Breast epithelium (tissue), 4 donors: ENCODE measurements at regions not wholly inside any gene's neighbourhood (a gene's known extent, or its start where the extent isn't known, plus 50 kb on each side); places are given as distances from the start of the nearest gene placed in this dataset.

Source experiments
- DNase-seq, 2 donors: peaks; one replicate each; pipeline ENCODE4 v3.0.0-alpha.2; 2019; ENCODE audit warnings: low spot score in 2 of 2
- H3K27ac ChIP-seq, 2 donors: fragments of 200-600 bp; sonication (generic) in 1 of 2; one replicate each; pipeline ENCODE4 v1.5.1; 2016 to 2019; ENCODE audit warnings: mild to moderate bottlenecking in 1 of 2
- H3K27me3 ChIP-seq, 2 donors: fragments of 200-600 bp; sonication (generic) in 1 of 2; one replicate each; pipeline versions ENCODE4 v1.5.1 to v1.6.0; 2017 to 2019; ENCODE audit warnings: control low read depth in 1 of 2, mild to moderate bottlenecking in 1 of 2
- H3K36me3 ChIP-seq: fragments of 200-600 bp; one replicate; pipeline ENCODE4 v1.5.1; 2019
- H3K4me1 ChIP-seq, 2 donors: fragments of 200-600 bp; sonication (generic); one replicate each; pipeline ENCODE4 v1.5.1; 2016 to 2019; ENCODE audit warnings: control low read depth in 1 of 2
- H3K4me3 ChIP-seq, 3 donors: fragments of 200-600 bp; sonication (generic); 1 replicate in 2 of 3; 2 replicates in 1 of 3; pipeline ENCODE4 v1.5.1; 2016 to 2019; ENCODE audit warnings: mild to moderate bottlenecking in 3 of 3, moderate library complexity in 2 of 3
- H3K9me3 ChIP-seq, 2 donors: fragments of 200-600 bp; sonication (generic) in 1 of 2; one replicate each; pipeline ENCODE4 v1.5.1; 2016 to 2019; ENCODE audit warnings: control low read depth in 1 of 2
- POLR2A ChIP-seq: fragments of 450-650 bp; IDR thresholded peaks from one replicate; pipeline ENCODE4 v1.6.1; 2016; ENCODE audit warnings: antibody characterized with exemption, mild to moderate bottlenecking, moderate library complexity
- POLR2AphosphoS5 ChIP-seq, 3 donors: sonication (generic); formaldehyde crosslinking; IDR thresholded peaks; one replicate each; pipeline ENCODE4 v1.6.1; 2017; ENCODE audit warnings: antibody characterized with exemption in 3 of 3
- intact Hi-C: fragments of 100-400 bp; cut with DNase I; formaldehyde crosslinking; loops from one replicate; pipeline ENCODE4 v1.15.1; 2023; ENCODE audit warnings: low total_unique reads
- TF ChIP-seq, protein P1 (sequence below), 3 donors: fragments of 450-650 bp; IDR thresholded peaks; one replicate each; pipeline ENCODE4 v1.5.1; 2016 to 2017; ENCODE audit warnings: antibody characterized with exemption in 3 of 3, mild to moderate bottlenecking in 3 of 3, moderate library complexity in 3 of 3

GRCh38 chr12:34386621-34387255 lies 364.4 kb downstream of the ALG10 start:
- intact Hi-C loops = no loop called here
- no peak overlapping the region for H3K27ac ChIP-seq
- DNase-seq = no peak
- no peaks in the 10 kb centered on the region for H3K27me3 ChIP-seq
- no peaks in the 10 kb centered on the region for H3K36me3 ChIP-seq
- H3K4me1 ChIP-seq = no peaks in the 10 kb centered on the region
- no peak for TF ChIP-seq POLR2A
- TF ChIP-seq, protein P1, sequence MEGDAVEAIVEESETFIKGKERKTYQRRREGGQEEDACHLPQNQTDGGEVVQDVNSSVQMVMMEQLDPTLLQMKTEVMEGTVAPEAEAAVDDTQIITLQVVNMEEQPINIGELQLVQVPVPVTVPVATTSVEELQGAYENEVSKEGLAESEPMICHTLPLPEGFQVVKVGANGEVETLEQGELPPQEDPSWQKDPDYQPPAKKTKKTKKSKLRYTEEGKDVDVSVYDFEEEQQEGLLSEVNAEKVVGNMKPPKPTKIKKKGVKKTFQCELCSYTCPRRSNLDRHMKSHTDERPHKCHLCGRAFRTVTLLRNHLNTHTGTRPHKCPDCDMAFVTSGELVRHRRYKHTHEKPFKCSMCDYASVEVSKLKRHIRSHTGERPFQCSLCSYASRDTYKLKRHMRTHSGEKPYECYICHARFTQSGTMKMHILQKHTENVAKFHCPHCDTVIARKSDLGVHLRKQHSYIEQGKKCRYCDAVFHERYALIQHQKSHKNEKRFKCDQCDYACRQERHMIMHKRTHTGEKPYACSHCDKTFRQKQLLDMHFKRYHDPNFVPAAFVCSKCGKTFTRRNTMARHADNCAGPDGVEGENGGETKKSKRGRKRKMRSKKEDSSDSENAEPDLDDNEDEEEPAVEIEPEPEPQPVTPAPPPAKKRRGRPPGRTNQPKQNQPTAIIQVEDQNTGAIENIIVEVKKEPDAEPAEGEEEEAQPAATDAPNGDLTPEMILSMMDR (IDR thresholded peaks at IDR 0.05) = no peak
- TF ChIP-seq POLR2AphosphoS5 (IDR thresholded peaks at IDR 0.05) = no peak
- H3K4me3 ChIP-seq = no peak overlapping the region
- H3K9me3 ChIP-seq = peaks cover 90 to 98% of the 10 kb centered on the region in 2 donors

- TF ChIP-seq, protein P1 (IDR thresholded peaks at IDR 0.05) = no peak
- TF ChIP-seq POLR2AphosphoS5 (IDR thresholded peaks at IDR 0.05) (no peak), POLR2A (no peak)
- H3K9me3 ChIP-seq = peaks cover 90 to 98% of the 10 kb centered on the region in 2 donors
- H3K27me3 ChIP-seq = no peaks in the 10 kb centered on the region
- no peaks in the 10 kb centered on the region for H3K4me1 ChIP-seq
- no peak overlapping the region for H3K4me3 ChIP-seq
- DNase-seq = no peak
- no peaks in the 10 kb centered on the region for H3K36me3 ChIP-seq
- H3K27ac ChIP-seq = no peak overlapping the region
- intact Hi-C loops = no loop called here
These were observed 365.7 kb downstream of the ALG10 start for GRCh38 chr12:34387711-34388635.

DNA sequence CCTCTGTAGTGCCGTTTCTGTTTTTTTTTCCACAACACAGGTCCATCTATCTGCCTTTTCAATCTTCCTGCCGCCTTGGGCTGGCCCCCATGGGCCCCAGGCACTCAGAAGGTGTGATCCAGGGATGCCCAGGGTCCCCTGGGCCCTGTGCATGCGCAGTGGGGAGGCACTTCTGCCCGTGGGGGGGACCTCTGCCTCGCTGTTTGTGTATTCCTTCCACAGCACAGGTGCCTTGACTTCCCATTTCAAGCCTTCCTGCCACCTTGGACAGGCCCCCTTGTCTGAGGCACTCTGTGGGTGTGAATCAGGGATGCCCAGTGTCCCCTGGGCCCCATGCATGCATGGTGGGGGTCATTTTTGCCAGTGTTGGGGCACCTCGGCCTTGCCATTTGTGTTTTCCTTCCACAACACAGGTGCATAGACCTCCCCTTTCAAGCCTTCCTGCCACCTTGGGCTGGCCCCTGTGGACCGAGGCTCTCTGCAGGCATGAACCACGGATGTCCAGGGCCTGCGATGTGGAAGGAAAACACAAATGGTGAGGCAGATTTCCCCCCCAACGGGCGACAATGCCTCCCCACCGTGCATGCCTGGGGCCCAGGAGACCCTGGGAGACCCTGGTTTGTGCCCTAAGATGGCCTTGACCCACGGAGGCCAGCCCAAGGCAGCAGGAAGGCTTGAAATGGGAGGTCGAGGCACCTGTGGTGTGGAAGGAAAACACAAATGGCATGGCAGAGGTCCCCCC lies 366.5 kb downstream of the ALG10 start:
- no peaks in the 10 kb centered on the region for H3K27me3 ChIP-seq
- no peaks in the 10 kb centered on the region for H3K4me1 ChIP-seq
- intact Hi-C loops = no loop called here
- TF ChIP-seq, protein P1 (IDR thresholded peaks at IDR 0.05) = no peak
- TF ChIP-seq POLR2AphosphoS5 (IDR thresholded peaks at IDR 0.05) (no peak), POLR2A (no peak)
- no peaks in the 10 kb centered on the region for H3K36me3 ChIP-seq
- H3K9me3 ChIP-seq = peaks cover 88 to 97% of the 10 kb centered on the region in 2 donors
- DNase-seq = no peak
- no peak overlapping the region for H3K4me3 ChIP-seq
- H3K27ac ChIP-seq = no peak overlapping the region

GRCh38 chr12:34389378-34390170 lies 367.3 kb downstream of the ALG10 start:
- no peak overlapping the region for H3K4me3 ChIP-seq
- no peaks in the 10 kb centered on the region for H3K27me3 ChIP-seq
- intact Hi-C loops = loop anchor here (5.0 kb wide), 1 partner anchor 1017 kb away; no protein-coding TSS in a partner anchor
- no peaks in the 10 kb centered on the region for H3K36me3 ChIP-seq
- no peak for DNase-seq
- TF ChIP-seq POLR2A (no peak), POLR2AphosphoS5 (IDR thresholded peaks at IDR 0.05) (no peak)
- TF ChIP-seq, protein P1 (IDR thresholded peaks at IDR 0.05) = no peak
- no peak overlapping the region for H3K27ac ChIP-seq
- H3K9me3 ChIP-seq = peaks cover 88 to 97% of the 10 kb centered on the region in 2 donors
- no peaks in the 10 kb centered on the region for H3K4me1 ChIP-seq
